Brain microvascular endothelial cell (primary cell): ENCODE measurements at regions not wholly inside any gene's neighbourhood (a gene's known extent, or its start where the extent isn't known, plus 50 kb on each side); places are given as distances from the start of the nearest gene placed in this dataset.

ENCODE experiments used
- DNase-seq: peaks from one replicate; pipeline ENCODE4 v3.0.0-alpha.2; 2020
- H3K27ac ChIP-seq: fragments of 250-450 bp; sonication (Bioruptor Pico); 2 replicates; pipeline ENCODE4 v1.5.1; 2020; ENCODE audit warnings: mild to moderate bottlenecking, moderate library complexity
- H3K27me3 ChIP-seq: fragments of 250-450 bp; sonication (Bioruptor Pico); replicated peaks from 2 replicates; pipeline ENCODE4 v1.5.1; 2020; ENCODE audit warnings: mild to moderate bottlenecking
- H3K36me3 ChIP-seq: fragments of 250-450 bp; sonication (Bioruptor Pico); replicated peaks from 2 replicates; pipeline ENCODE4 v1.5.1; 2020; ENCODE audit warnings: mild to moderate bottlenecking
- H3K4me3 ChIP-seq: 2 replicates; pipeline ENCODE4 v1.5.1; 2011; ENCODE audit warnings: low read depth, mild to moderate bottlenecking, control low read depth, low read length, moderate library complexity
- CTCF ChIP-seq: IDR thresholded peaks from 2 replicates; pipeline ENCODE4 v1.5.1; 2011; ENCODE audit warnings: low read depth, mild to moderate bottlenecking, moderate library complexity, low read length, control low read depth, inconsistent platforms; ENCODE audit errors: missing control alignments
- in situ Hi-C: cut with HindIII; loops from 2 replicates; pipeline ENCODE4 v1.10.0; 2017; ENCODE audit warnings: low sequenced_read_pairs, low pct_ligation_motif_present

- Histone ChIP-seq H3K4me3 (no peak overlapping the region), H3K36me3 (no peaks in the 10 kb centered on the region), H3K27ac (no peak overlapping the region), H3K27me3 (no peaks in the 10 kb centered on the region)
- TF ChIP-seq CTCF, result no peak
- in situ Hi-C loops, result no loop called here
- DNase-seq, result no peak
Measured at GRCh38 chr7:33760834-33761233, 144.5 kb upstream of the BMPER start.

- TF ChIP-seq CTCF, result no peak
- no peak for DNase-seq
- Histone ChIP-seq H3K36me3 (no peaks in the 10 kb centered on the region), H3K27me3 (no peaks in the 10 kb centered on the region), H3K4me3 (no peak overlapping the region), H3K27ac (no peak overlapping the region)
- in situ Hi-C loops, result no loop called here
Measured at GRCh38 chr7:33761449-33762080, 143.8 kb upstream of the BMPER start.

GRCh38 chr7:33762151-33762910 is 143.0 kb upstream of the BMPER start:
- DNase-seq, result no peak
- TF ChIP-seq CTCF, result peak; percentile 18
- Histone ChIP-seq H3K4me3 (no peak overlapping the region), H3K27me3 (no peaks in the 10 kb centered on the region), H3K27ac (no peak overlapping the region), H3K36me3 (no peaks in the 10 kb centered on the region)
- in situ Hi-C loops, result no loop called here

GRCh38 chr7:33762911-33763306 is 142.4 kb upstream of the BMPER start:
- Histone ChIP-seq H3K4me3 (no peak overlapping the region), H3K36me3 (no peaks in the 10 kb centered on the region), H3K27me3 (no peaks in the 10 kb centered on the region), H3K27ac (no peak overlapping the region)
- in situ Hi-C loops, result no loop called here
- no peak for TF ChIP-seq CTCF
- no peak for DNase-seq

- Histone ChIP-seq H3K27ac (peak overlapping the region; percentile 82), H3K36me3 (no peaks in the 10 kb centered on the region), H3K4me3 (no peak overlapping the region), H3K27me3 (no peaks in the 10 kb centered on the region)
- in situ Hi-C loops, result no loop called here
- DNase-seq, result peak; percentile 83
- no peak for TF ChIP-seq CTCF
Measured at GRCh38 chr7:33764752-33765451, 140.4 kb upstream of the BMPER start.
